Progenitor cell of endocrine pancreas (in vitro differentiated cells): ENCODE measurements at regions not wholly inside any gene's neighbourhood (a gene's known extent, or its start where the extent isn't known, plus 50 kb on each side); places are given as distances from the start of the nearest gene placed in this dataset.
A peak's percentile ranks its signal among the peaks of the same experiment; 100 is the strongest.

ENCODE experiments used
- DNase-seq: peaks from one replicate; pipeline ENCODE4 v3.0.0; 2021; ENCODE audit warnings: low spot score; ENCODE audit not compliant: unreplicated experiment
- H3K27ac Mint-ChIP-seq: 2 replicates; pipeline ENCODE4 v1.8.0; 2021; ENCODE audit warnings: mild to moderate bottlenecking, moderate library complexity, mixed read lengths
- H3K27me3 Mint-ChIP-seq: 2 replicates; pipeline ENCODE4 v1.8.0; 2021; ENCODE audit warnings: mixed read lengths
- H3K36me3 Mint-ChIP-seq: 2 replicates; pipeline ENCODE4 v1.8.0; 2022; ENCODE audit warnings: mixed read lengths; ENCODE audit not compliant: insufficient read depth
- H3K4me1 Mint-ChIP-seq: 2 replicates; pipeline ENCODE4 v1.8.0; 2021; ENCODE audit warnings: low read depth, mixed read lengths
- H3K4me3 Mint-ChIP-seq: 2 replicates; pipeline ENCODE4 v1.8.0; 2021; ENCODE audit warnings: low read depth, mild to moderate bottlenecking, moderate library complexity, mixed read lengths
- H3K9me3 Mint-ChIP-seq: 2 replicates; pipeline ENCODE4 v1.8.0; 2021; ENCODE audit warnings: low read depth, mixed read lengths
- TF ChIP-seq, protein P1 (sequence below): fragments of 200-600 bp; sonication (generic); IDR thresholded peaks from one replicate; pipeline ENCODE4 v1.5.0; 2021; ENCODE audit warnings: antibody characterized with exemption, mild to moderate bottlenecking; ENCODE audit not compliant: unreplicated experiment

DNA sequence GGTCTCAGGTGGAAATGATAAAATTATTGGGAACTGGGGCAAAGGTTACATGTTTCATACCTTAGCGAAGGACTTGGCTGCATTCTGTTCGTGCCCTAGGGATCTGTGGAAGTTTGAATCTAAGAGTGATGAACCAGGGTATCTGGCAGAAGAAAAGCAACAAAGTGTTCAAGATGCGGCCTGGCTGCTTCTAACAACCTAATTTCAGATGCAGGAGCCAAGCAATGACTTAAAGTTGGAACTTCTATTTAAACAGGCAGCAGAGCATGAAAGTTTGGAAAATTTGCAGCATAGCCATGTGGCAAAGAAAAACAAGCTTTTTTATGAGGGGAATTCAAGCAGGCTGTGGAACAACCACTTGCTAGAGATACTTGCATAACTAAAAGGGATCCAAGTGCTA is 73.5 kb downstream of the CD24 start:
- peaks cover 8% of the 10 kb centered on the region for H3K4me1 Mint-ChIP-seq
- no peak for DNase-seq
- TF ChIP-seq, protein P1, sequence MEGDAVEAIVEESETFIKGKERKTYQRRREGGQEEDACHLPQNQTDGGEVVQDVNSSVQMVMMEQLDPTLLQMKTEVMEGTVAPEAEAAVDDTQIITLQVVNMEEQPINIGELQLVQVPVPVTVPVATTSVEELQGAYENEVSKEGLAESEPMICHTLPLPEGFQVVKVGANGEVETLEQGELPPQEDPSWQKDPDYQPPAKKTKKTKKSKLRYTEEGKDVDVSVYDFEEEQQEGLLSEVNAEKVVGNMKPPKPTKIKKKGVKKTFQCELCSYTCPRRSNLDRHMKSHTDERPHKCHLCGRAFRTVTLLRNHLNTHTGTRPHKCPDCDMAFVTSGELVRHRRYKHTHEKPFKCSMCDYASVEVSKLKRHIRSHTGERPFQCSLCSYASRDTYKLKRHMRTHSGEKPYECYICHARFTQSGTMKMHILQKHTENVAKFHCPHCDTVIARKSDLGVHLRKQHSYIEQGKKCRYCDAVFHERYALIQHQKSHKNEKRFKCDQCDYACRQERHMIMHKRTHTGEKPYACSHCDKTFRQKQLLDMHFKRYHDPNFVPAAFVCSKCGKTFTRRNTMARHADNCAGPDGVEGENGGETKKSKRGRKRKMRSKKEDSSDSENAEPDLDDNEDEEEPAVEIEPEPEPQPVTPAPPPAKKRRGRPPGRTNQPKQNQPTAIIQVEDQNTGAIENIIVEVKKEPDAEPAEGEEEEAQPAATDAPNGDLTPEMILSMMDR = no peak
- H3K36me3 Mint-ChIP-seq = peaks cover 4% of the 10 kb centered on the region
- H3K4me3 Mint-ChIP-seq = no peak overlapping the region
- no peak overlapping the region for H3K27ac Mint-ChIP-seq
- H3K27me3 Mint-ChIP-seq = no peaks in the 10 kb centered on the region
- peaks cover 25% of the 10 kb centered on the region for H3K9me3 Mint-ChIP-seq

DNA sequence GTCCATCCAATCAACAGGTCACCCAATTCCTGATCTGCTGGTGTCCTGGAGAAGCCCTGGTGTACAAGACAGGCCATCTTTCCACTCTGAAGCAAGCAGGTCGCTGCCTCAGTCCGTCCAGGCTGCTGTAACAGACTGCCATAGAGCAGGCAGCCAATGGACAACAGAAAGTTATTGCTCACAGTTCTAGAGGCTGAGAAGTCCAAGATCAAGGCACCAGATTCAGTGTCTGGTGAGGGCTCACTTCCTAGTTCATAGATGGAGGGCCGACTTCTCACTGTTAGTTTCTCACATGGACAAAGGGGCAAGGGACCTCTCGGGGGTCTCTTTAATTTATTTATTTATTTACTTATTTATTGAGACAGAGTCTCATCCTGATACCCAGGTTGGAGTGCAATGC is 74.8 kb downstream of the CD24 start:
- Mint-ChIP-seq H3K9me3 (peaks cover 25% of the 10 kb centered on the region), H3K36me3 (peaks cover 4% of the 10 kb centered on the region), H3K4me1 (peaks cover 8% of the 10 kb centered on the region), H3K27me3 (no peaks in the 10 kb centered on the region), H3K27ac (no peak overlapping the region), H3K4me3 (no peak overlapping the region)
- TF ChIP-seq, protein P1 = no peak
- DNase-seq = no peak

DNA sequence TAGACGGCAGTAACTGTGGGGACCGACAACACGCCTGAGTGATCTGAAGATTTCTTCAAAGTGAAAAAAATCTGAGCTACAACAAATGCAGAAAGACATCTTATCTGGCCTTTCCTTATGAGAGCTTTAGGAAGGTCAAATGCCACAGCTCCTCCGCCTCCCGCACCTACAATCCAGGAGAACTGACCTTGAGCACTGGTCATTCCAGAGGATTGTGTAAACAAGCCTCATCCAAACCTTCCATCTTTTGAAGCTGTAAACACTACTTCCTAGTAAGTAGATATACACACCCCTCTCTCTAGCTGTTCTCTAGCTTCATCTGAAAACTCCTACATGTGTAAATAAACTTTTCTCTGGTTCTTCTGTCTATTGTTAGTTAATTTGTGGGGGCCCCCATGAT is 76.9 kb downstream of the CD24 start:
- Mint-ChIP-seq H3K27ac (peak overlapping the region; percentile 5), H3K36me3 (peaks cover 4% of the 10 kb centered on the region), H3K4me3 (no peak overlapping the region), H3K9me3 (peaks cover 18% of the 10 kb centered on the region), H3K27me3 (no peaks in the 10 kb centered on the region), H3K4me1 (peaks cover 11% of the 10 kb centered on the region)
- no peak for DNase-seq
- TF ChIP-seq, protein P1 = no peak

DNA sequence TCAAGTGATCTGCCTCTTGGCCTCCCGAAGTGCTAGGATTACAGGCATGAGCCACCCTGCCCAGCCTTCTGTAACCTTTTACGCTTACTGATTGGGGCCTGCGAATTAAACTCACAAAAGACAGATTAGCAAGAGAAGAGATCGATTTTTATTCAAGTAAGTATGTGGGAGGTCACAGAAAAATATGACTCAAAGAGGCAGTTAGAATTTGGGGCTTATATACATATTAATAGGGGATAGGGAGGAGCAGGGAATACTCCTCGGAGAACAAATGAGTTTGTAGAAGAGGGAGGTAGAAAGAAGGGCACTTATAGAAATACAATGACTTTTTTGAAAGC is 78.9 kb downstream of the CD24 start:
- peaks cover 11% of the 10 kb centered on the region for H3K4me1 Mint-ChIP-seq
- peaks cover 8% of the 10 kb centered on the region for H3K9me3 Mint-ChIP-seq
- H3K4me3 Mint-ChIP-seq = no peak overlapping the region
- no peak overlapping the region for H3K27ac Mint-ChIP-seq
- TF ChIP-seq, protein P1 = no peak
- peaks cover under 1% of the 10 kb centered on the region for H3K36me3 Mint-ChIP-seq
- DNase-seq = no peak
- no peaks in the 10 kb centered on the region for H3K27me3 Mint-ChIP-seq

DNA sequence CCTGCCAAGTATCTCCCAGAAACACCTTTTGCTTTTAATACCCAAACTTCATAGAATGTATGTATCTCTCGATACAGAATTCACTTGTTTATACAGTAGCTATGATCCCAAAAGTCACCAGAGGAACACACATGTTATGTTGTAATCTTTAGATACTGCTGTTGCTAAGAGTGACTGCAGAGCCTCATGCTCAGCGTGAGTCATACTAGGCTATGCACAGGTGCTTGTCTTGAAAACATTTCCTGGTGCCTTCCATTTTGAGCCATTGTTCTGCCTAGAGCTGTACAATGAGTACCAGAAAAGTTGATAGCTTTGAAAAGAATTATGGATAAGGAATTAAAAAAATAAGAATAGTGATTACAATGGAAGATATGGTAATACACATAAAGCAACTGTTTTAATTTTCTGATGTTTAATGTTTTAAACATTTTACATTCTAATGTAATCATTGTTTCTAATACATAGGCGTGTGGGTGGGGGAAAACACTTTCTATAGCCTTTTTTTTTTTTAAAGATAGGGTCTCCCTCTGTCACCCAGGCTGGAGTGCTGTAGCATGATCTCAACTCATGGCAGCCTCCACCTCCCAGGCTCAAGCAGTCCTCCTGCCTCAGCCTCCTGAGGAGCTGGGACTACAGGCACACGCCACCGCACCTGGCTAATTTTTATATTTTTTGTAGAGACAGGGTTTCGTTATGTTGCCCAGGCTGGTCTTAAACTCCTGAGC is 79.4 kb downstream of the CD24 start:
- Mint-ChIP-seq H3K4me1 (peaks cover 13% of the 10 kb centered on the region), H3K4me3 (no peak overlapping the region), H3K27me3 (no peaks in the 10 kb centered on the region), H3K36me3 (no peaks in the 10 kb centered on the region), H3K9me3 (peaks cover 6% of the 10 kb centered on the region), H3K27ac (no peak overlapping the region)
- TF ChIP-seq, protein P1 = no peak
- no peak for DNase-seq
